Keratinocyte (primary cell): ENCODE measurements at regions not wholly inside any gene's neighbourhood (a gene's known extent, or its start where the extent isn't known, plus 50 kb on each side); places are given as distances from the start of the nearest gene placed in this dataset.
"Not testable (repeated sequence)": the region's sequence is repeated elsewhere in the genome, so short reads cannot be mapped to it uniquely, and the experiment has no call there.

Experiments used
- DNase-seq: peaks from one replicate; pipeline ENCODE4 v3.0.0-alpha.2; 2011; ENCODE audit warnings: low read depth, missing footprints, low spot score
- FAIRE-seq: peaks from 2 replicates; lab custom pipeline; 2011; peaks lifted over from hg19 to GRCh38; lab: Jason Lieb, UNC
- H2AFZ ChIP-seq: 2 replicates; pipeline ENCODE4 v1.6.0; 2012; ENCODE audit warnings: low read length, control low read depth, inconsistent platforms; ENCODE audit not compliant: control insufficient read depth
- H3K27ac ChIP-seq: 2 replicates; pipeline ENCODE4 v1.5.1; 2011; ENCODE audit warnings: low read length; ENCODE audit not compliant: control insufficient read depth, insufficient read depth
- H3K27me3 ChIP-seq: 3 replicates; pipeline ENCODE4 v1.6.0; 2011; ENCODE audit warnings: low read length; ENCODE audit not compliant: control insufficient read depth, insufficient read depth; ENCODE audit errors: extremely low read depth
- H3K36me3 ChIP-seq, 2 experiments: 2 replicates in 1 of 2; 3 replicates in 1 of 2; pipeline ENCODE4 v1.5.1; 2011; ENCODE audit warnings: low read length in 2 of 2, mild to moderate bottlenecking in 1 of 2; ENCODE audit not compliant: control insufficient read depth in 2 of 2, insufficient read depth in 2 of 2; ENCODE audit errors: extremely low read depth in 1 of 2
- H3K4me1 ChIP-seq: 3 replicates; pipeline ENCODE4 v1.5.1; 2011; ENCODE audit warnings: low read length; ENCODE audit not compliant: control insufficient read depth, insufficient read depth; ENCODE audit errors: extremely low read depth
- H3K4me2 ChIP-seq: 3 replicates; pipeline ENCODE4 v1.6.0; 2011; ENCODE audit warnings: low read depth, low read length; ENCODE audit not compliant: control insufficient read depth, insufficient read depth; ENCODE audit errors: extremely low read depth
- H3K4me3 ChIP-seq, 3 experiments: fragments of 200-600 bp in 1 of 3; sonication (generic) in 1 of 3; 2 replicates in 2 of 3; 3 replicates in 1 of 3; pipeline ENCODE4 v1.5.1; 2011 to 2016; ENCODE audit warnings: low read length in 3 of 3, mild to moderate bottlenecking in 3 of 3, control low read depth in 2 of 3, inconsistent platforms in 1 of 3, low read depth in 1 of 3, mixed read lengths in 1 of 3, mixed run types in 1 of 3, moderate library complexity in 1 of 3; ENCODE audit not compliant: control insufficient read depth in 2 of 3, insufficient read depth in 2 of 3; ENCODE audit errors: extremely low read depth in 1 of 3
- H3K79me2 ChIP-seq: 2 replicates; pipeline ENCODE4 v1.6.0; 2012; ENCODE audit warnings: low read length; ENCODE audit not compliant: control insufficient read depth, insufficient read depth
- H3K9ac ChIP-seq: 3 replicates; pipeline ENCODE4 v1.6.0; 2011; ENCODE audit warnings: low read length; ENCODE audit not compliant: control insufficient read depth, insufficient read depth; ENCODE audit errors: extremely low read depth
- H3K9me1 ChIP-seq: 3 replicates; pipeline ENCODE4 v1.6.0; 2011; ENCODE audit warnings: low read length; ENCODE audit not compliant: control insufficient read depth, insufficient read depth; ENCODE audit errors: extremely low read depth
- H3K9me3 ChIP-seq: 2 replicates; pipeline ENCODE4 v1.5.1; 2012; ENCODE audit warnings: low read depth, low read length; ENCODE audit not compliant: control insufficient read depth
- H4K20me1 ChIP-seq: 3 replicates; pipeline ENCODE4 v1.6.0; 2011; ENCODE audit warnings: low read length; ENCODE audit not compliant: control insufficient read depth, insufficient read depth; ENCODE audit errors: extremely low read depth
- EZH2 ChIP-seq: IDR thresholded peaks from one replicate; pipeline ENCODE4 v1.6.1; 2012; ENCODE audit warnings: inconsistent platforms, mild to moderate bottlenecking, low read length, moderate library complexity
- dilution Hi-C: fragments of 300-500 bp; cut with MboI; formaldehyde crosslinking; loops from one replicate; pipeline ENCODE4 v1.7.0; 2020; ENCODE audit warnings: low sequenced_read_pairs; ENCODE audit not compliant: extremely low pct_ligation_motif_present
- TF ChIP-seq, protein P1 (sequence below), 3 experiments: IDR thresholded peaks in 1 of 3; conservative IDR thresholded peaks in 1 of 3; optimal IDR thresholded peaks in 1 of 3; 2 replicates in 2 of 3; 3 replicates in 1 of 3; pipeline versions ENCODE3 to v1.5.1; 2011; ENCODE audit warnings: low read length in 3 of 3, mild to moderate bottlenecking in 3 of 3, moderate library complexity in 2 of 3, control low read depth in 1 of 3, inconsistent platforms in 1 of 3; ENCODE audit not compliant: insufficient read depth in 2 of 3; ENCODE audit errors: extremely low read depth in 1 of 3

DNA sequence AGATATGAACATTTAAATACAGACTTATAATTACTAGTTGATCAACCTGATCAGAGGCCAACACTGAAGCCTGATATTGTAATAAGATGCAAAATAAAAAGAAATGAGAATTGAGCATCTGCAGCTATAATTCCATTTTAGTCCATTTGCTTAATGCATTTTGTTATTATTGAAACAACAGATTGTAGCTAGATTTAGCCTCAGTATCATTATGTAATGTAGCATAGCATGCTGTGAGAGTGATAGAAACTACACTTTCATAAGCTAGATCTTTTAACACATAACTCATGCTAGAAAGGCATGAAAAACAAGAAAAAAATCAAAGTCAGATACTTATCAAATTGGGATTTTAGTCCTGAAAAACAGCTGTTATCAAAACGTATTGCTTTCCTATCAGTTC is 292.7 kb upstream of the ADARB2 start:
- FAIRE-seq (no peak), DNase-seq (no peak)
- TF ChIP-seq EZH2 = no peak
- TF ChIP-seq, protein P1, sequence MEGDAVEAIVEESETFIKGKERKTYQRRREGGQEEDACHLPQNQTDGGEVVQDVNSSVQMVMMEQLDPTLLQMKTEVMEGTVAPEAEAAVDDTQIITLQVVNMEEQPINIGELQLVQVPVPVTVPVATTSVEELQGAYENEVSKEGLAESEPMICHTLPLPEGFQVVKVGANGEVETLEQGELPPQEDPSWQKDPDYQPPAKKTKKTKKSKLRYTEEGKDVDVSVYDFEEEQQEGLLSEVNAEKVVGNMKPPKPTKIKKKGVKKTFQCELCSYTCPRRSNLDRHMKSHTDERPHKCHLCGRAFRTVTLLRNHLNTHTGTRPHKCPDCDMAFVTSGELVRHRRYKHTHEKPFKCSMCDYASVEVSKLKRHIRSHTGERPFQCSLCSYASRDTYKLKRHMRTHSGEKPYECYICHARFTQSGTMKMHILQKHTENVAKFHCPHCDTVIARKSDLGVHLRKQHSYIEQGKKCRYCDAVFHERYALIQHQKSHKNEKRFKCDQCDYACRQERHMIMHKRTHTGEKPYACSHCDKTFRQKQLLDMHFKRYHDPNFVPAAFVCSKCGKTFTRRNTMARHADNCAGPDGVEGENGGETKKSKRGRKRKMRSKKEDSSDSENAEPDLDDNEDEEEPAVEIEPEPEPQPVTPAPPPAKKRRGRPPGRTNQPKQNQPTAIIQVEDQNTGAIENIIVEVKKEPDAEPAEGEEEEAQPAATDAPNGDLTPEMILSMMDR (optimal IDR thresholded peaks at IDR 0.05 in 1 of 3, IDR thresholded peaks at IDR 0.05 in 1 of 3, conservative IDR thresholded peaks at IDR 0.05 in 1 of 3; ENCODE audit: extremely low read depth in 1 of 3, insufficient read depth in 2 of 3, low read length in 3 of 3) = no peak
- no peak overlapping the region for H3K27ac ChIP-seq
- no peaks in the 10 kb centered on the region for H3K27me3 ChIP-seq
- no peaks in the 10 kb centered on the region for H4K20me1 ChIP-seq
- no peak overlapping the region for H3K9ac ChIP-seq
- no peaks in the 10 kb centered on the region for H3K9me3 ChIP-seq
- no peak overlapping the region for H2AFZ ChIP-seq
- H3K4me1 ChIP-seq = no peaks in the 10 kb centered on the region
- dilution Hi-C loops = no loop called here
- no peaks in the 10 kb centered on the region for H3K79me2 ChIP-seq
- H3K4me2 ChIP-seq = no peak overlapping the region
- H3K9me1 ChIP-seq = no peaks in the 10 kb centered on the region
- no peaks in the 10 kb centered on the region for H3K36me3 ChIP-seq
- no peak overlapping the region for H3K4me3 ChIP-seq

DNA sequence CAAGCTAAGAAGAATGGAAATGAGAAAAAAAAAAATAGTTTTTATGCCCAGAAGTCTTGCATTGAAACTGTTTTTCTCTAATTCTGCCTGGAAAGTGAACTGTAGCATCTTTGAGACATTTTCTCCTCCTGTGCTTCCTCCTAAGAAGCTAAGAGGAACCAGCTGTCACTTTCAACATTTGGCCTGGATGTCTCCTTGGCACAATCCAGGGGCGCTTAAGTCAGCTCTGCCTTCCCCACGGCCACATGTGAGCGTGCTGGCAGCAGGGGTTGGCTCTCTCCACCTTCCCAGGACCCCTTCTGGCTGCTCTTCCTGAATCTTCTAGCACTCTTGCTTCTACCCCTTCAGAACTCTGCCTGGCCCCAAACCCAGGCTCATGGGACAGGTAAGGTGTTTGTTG is 289.6 kb upstream of the ADARB2 start:
- H3K4me1 ChIP-seq = no peaks in the 10 kb centered on the region
- H3K79me2 ChIP-seq = no peaks in the 10 kb centered on the region
- H4K20me1 ChIP-seq = no peaks in the 10 kb centered on the region
- H3K27ac ChIP-seq = no peak overlapping the region
- no peak overlapping the region for H3K9ac ChIP-seq
- H2AFZ ChIP-seq = no peak overlapping the region
- H3K9me1 ChIP-seq = no peaks in the 10 kb centered on the region
- DNase-seq (no peak), FAIRE-seq (no peak)
- no peak for TF ChIP-seq EZH2
- TF ChIP-seq, protein P1 (optimal IDR thresholded peaks at IDR 0.05 in 1 of 3, IDR thresholded peaks at IDR 0.05 in 1 of 3, conservative IDR thresholded peaks at IDR 0.05 in 1 of 3; ENCODE audit: extremely low read depth in 1 of 3, insufficient read depth in 2 of 3, low read length in 3 of 3) = no peak
- dilution Hi-C loops = no loop called here
- no peak overlapping the region for H3K4me3 ChIP-seq
- H3K27me3 ChIP-seq = no peaks in the 10 kb centered on the region
- no peaks in the 10 kb centered on the region for H3K9me3 ChIP-seq
- H3K36me3 ChIP-seq = no peaks in the 10 kb centered on the region
- H3K4me2 ChIP-seq = no peak overlapping the region

DNA sequence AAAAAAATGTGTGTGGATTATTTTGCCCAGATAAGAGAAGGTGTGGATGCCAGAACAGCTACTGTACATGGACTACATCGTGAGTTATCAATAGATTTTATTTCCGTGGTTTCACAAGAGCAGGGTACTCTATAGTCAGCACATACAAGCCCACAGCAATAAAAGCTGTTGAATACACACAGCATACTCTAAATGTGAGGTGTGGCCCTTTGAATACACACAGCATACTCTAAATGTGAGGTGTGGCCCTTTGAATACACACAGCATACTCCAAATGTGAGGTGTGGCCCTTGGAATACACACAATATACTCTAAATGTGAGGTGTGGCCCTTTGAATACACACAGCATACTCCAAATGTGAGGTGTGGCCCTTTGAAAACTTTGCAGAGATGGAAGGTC is 287.4 kb upstream of the ADARB2 start:
- H3K9me3 ChIP-seq, H3K27ac ChIP-seq, H3K36me3 ChIP-seq, H3K79me2 ChIP-seq, H3K4me1 ChIP-seq, DNase-seq, H3K9ac ChIP-seq, H2AFZ ChIP-seq, H3K9me1 ChIP-seq, FAIRE-seq, H3K4me2 ChIP-seq, H4K20me1 ChIP-seq, dilution Hi-C loops, H3K4me3 ChIP-seq, H3K27me3 ChIP-seq: not testable (repeated sequence)
